ENCODE measurements at regions not wholly inside any gene's neighbourhood (a gene's known extent, or its start where the extent isn't known, plus 50 kb on each side); places are given as distances from the start of the nearest gene placed in this dataset.
"Not testable (repeated sequence)": the region's sequence is repeated elsewhere in the genome, so short reads cannot be mapped to it uniquely, and the experiment has no call there.

DNA sequence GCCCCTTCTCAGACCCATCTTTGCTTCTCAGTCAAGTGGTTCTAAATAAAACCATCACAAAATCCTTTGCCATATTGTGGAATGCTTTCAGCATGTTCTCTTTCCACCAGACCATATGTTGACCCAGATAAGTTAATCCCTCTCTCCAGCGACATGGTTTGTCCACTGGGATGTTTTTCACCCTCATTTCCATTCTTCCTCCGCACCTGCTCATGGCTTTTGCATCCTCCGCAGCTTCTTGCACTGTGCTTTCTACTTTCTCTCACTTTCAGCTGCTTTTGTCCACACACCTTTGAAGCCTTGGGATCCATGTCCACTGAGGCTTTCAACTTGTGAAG is 52.3 kb upstream of the WAC start:
- H3K27ac ChIP-seq (ENCODE audit: low read length) = no peak overlapping the region
- no peak for TF ChIP-seq POLR2AphosphoS5 (IDR thresholded peaks at IDR 0.05)
- TF ChIP-seq RAD21 (conservative IDR thresholded peaks at IDR 0.05) = no peak
- no peaks in the 10 kb centered on the region for H3F3A ChIP-seq (ENCODE audit: insufficient read depth, low read length, poor library complexity, severe bottlenecking)
- H3K9ac ChIP-seq (ENCODE audit: low read length) = no peak overlapping the region
- H4K20me1 ChIP-seq (ENCODE audit: insufficient read depth) = no peaks in the 10 kb centered on the region
- no peak overlapping the region for H2AFZ ChIP-seq (ENCODE audit: low read depth, low read length)
- no peaks in the 10 kb centered on the region for H3K79me2 ChIP-seq (replicated peaks; ENCODE audit: insufficient read depth, low read length)
- H3K9me3 ChIP-seq (ENCODE audit: low read length) = no peaks in the 10 kb centered on the region
- H3K4me2 ChIP-seq (ENCODE audit: low read length) = no peak overlapping the region
- H3K4me3 ChIP-seq (ENCODE audit: low read length) = no peak overlapping the region
- no peaks in the 10 kb centered on the region for H3K27me3 ChIP-seq (ENCODE audit: insufficient read depth, low read depth, low read length)
- H3K9me2 ChIP-seq (ENCODE audit: insufficient read depth, low read length) = no peaks in the 10 kb centered on the region
- no peaks in the 10 kb centered on the region for H3K36me3 ChIP-seq (ENCODE audit: insufficient read depth, low read length)

GRCh38 chr10:28481346-28481745 is 51.6 kb upstream of the WAC start:
- not testable (repeated sequence) for H2AFZ ChIP-seq (ENCODE audit: low read depth, low read length); H3K4me3 ChIP-seq (ENCODE audit: low read length); H3K4me2 ChIP-seq (ENCODE audit: low read length); H3K9me3 ChIP-seq (ENCODE audit: low read length); H3K27me3 ChIP-seq (ENCODE audit: insufficient read depth, low read depth, low read length); H3K79me2 ChIP-seq (replicated peaks; ENCODE audit: insufficient read depth, low read length); H3F3A ChIP-seq (ENCODE audit: insufficient read depth, low read length, poor library complexity, severe bottlenecking); H3K27ac ChIP-seq (ENCODE audit: low read length); H4K20me1 ChIP-seq (ENCODE audit: insufficient read depth); H3K36me3 ChIP-seq (ENCODE audit: insufficient read depth, low read length); H3K9ac ChIP-seq (ENCODE audit: low read length); H3K9me2 ChIP-seq (ENCODE audit: insufficient read depth, low read length)

DNA sequence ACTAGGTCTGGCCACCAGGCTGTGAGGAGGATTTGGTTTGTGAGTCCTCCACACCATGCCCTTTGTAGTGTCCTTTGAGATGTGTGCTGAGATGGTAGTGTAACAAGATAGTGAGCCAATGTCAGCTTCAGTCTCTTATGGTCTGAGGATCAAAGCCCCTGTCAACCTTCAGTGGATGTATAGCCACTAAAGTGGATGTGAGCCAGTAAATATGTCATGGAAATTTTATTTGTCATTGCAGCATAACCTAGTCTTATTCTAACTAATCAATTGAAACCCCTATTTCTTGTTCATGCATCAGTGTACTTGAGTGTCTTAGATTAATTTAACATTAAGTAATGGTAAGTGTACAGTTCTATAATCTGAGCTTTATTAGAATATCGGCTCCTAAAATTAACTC is 51.0 kb upstream of the WAC start:
- H4K20me1 ChIP-seq (ENCODE audit: insufficient read depth) = no peaks in the 10 kb centered on the region
- H3K9me2 ChIP-seq (ENCODE audit: insufficient read depth, low read length) = no peaks in the 10 kb centered on the region
- no peaks in the 10 kb centered on the region for H3K27me3 ChIP-seq (ENCODE audit: insufficient read depth, low read depth, low read length)
- H3K4me3 ChIP-seq (ENCODE audit: low read length) = no peak overlapping the region
- H3K9ac ChIP-seq (ENCODE audit: low read length) = no peak overlapping the region
- TF ChIP-seq CTCF (IDR thresholded peaks at IDR 0.05; ENCODE audit: poor library complexity, severe bottlenecking) (no peak), SMC3 (conservative IDR thresholded peaks at IDR 0.05; ENCODE audit: poor library complexity) (no peak)
- TF ChIP-seq, protein P1, sequence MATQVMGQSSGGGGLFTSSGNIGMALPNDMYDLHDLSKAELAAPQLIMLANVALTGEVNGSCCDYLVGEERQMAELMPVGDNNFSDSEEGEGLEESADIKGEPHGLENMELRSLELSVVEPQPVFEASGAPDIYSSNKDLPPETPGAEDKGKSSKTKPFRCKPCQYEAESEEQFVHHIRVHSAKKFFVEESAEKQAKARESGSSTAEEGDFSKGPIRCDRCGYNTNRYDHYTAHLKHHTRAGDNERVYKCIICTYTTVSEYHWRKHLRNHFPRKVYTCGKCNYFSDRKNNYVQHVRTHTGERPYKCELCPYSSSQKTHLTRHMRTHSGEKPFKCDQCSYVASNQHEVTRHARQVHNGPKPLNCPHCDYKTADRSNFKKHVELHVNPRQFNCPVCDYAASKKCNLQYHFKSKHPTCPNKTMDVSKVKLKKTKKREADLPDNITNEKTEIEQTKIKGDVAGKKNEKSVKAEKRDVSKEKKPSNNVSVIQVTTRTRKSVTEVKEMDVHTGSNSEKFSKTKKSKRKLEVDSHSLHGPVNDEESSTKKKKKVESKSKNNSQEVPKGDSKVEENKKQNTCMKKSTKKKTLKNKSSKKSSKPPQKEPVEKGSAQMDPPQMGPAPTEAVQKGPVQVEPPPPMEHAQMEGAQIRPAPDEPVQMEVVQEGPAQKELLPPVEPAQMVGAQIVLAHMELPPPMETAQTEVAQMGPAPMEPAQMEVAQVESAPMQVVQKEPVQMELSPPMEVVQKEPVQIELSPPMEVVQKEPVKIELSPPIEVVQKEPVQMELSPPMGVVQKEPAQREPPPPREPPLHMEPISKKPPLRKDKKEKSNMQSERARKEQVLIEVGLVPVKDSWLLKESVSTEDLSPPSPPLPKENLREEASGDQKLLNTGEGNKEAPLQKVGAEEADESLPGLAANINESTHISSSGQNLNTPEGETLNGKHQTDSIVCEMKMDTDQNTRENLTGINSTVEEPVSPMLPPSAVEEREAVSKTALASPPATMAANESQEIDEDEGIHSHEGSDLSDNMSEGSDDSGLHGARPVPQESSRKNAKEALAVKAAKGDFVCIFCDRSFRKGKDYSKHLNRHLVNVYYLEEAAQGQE (IDR thresholded peaks at IDR 0.05; ENCODE audit: borderline replicate concordance) = no peak
- no peak overlapping the region for H2AFZ ChIP-seq (ENCODE audit: low read depth, low read length)
- no peaks in the 10 kb centered on the region for H3K79me2 ChIP-seq (replicated peaks; ENCODE audit: insufficient read depth, low read length)
- H3K36me3 ChIP-seq (ENCODE audit: insufficient read depth, low read length) = no peaks in the 10 kb centered on the region
- H3K27ac ChIP-seq (ENCODE audit: low read length) = no peak overlapping the region
- no peaks in the 10 kb centered on the region for H3F3A ChIP-seq (ENCODE audit: insufficient read depth, low read length, poor library complexity, severe bottlenecking)
- no peaks in the 10 kb centered on the region for H3K9me3 ChIP-seq (ENCODE audit: low read length)
- H3K4me2 ChIP-seq (ENCODE audit: low read length) = no peak overlapping the region

Small RNAs in the stretch of these regions (small RNA-seq; reads per million reads assigned to genes)
- gene RF00012 = 0 to 0.41 (median 0.10) reads per million in 3 experiments
